SH-SY5Y (cell line): ENCODE measurements at regions not wholly inside any gene's neighbourhood (a gene's known extent, or its start where the extent isn't known, plus 50 kb on each side); places are given as distances from the start of the nearest gene placed in this dataset.

Source experiments
- GATA2 ChIP-seq: IDR thresholded peaks from 2 replicates; pipeline ENCODE4 v1.6.1; 2011; ENCODE audit warnings: mild to moderate bottlenecking, low read depth, low read length
- GATA3 ChIP-seq: IDR thresholded peaks from 2 replicates; pipeline ENCODE4 v1.6.1; 2011; ENCODE audit warnings: low read depth, mild to moderate bottlenecking, low read length, moderate library complexity

DNA sequence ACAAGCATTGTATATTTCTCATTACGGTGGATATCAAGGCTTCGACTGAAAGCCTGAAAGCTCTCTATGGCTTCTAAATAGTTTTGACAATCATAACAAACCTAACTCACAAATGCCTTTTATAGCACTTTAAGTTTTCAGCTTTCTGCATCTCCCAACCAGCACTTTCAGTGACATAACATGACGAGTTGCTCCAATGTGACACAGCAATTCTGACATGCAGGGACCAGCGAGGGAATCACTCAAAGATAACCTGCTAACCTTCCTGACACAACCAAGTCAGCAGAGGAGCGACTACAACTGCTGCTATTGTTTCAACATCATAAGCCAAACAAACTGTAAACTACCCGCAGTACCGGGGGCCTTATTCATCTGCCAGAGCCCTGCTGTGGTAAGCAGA, 95.7 kb upstream of the CDH20 start:
- TF ChIP-seq GATA2 (no peak), GATA3 (no peak)
